Glutamatergic neuron (in vitro differentiated cells): ENCODE measurements at regions not wholly inside any gene's neighbourhood (a gene's known extent, or its start where the extent isn't known, plus 50 kb on each side); places are given as distances from the start of the nearest gene placed in this dataset.

ENCODE experiments used
- DNase-seq: peaks from one replicate; pipeline ENCODE4 v3.0.0; 2022
- H3K27ac Mint-ChIP-seq: one replicate; pipeline ENCODE4 v1.8.0; 2020; ENCODE audit warnings: mild to moderate bottlenecking, mixed read lengths, inconsistent platforms; ENCODE audit not compliant: unreplicated experiment
- H3K27me3 Mint-ChIP-seq: one replicate; pipeline ENCODE4 v1.8.0; 2020; ENCODE audit warnings: mild to moderate bottlenecking, moderate library complexity, mixed read lengths, inconsistent platforms; ENCODE audit not compliant: unreplicated experiment
- H3K36me3 Mint-ChIP-seq: one replicate; pipeline ENCODE4 v1.8.0; 2020; ENCODE audit warnings: mild to moderate bottlenecking, mixed read lengths, inconsistent platforms; ENCODE audit not compliant: unreplicated experiment
- H3K4me1 Mint-ChIP-seq: one replicate; pipeline ENCODE4 v1.8.0; 2020; ENCODE audit warnings: mild to moderate bottlenecking, low read depth, mixed read lengths, inconsistent platforms; ENCODE audit not compliant: unreplicated experiment
- H3K4me3 Mint-ChIP-seq: one replicate; pipeline ENCODE4 v1.8.0; 2020; ENCODE audit warnings: mild to moderate bottlenecking, mixed read lengths, inconsistent platforms; ENCODE audit not compliant: unreplicated experiment
- H3K9me3 Mint-ChIP-seq: one replicate; pipeline ENCODE4 v1.8.0; 2020; ENCODE audit warnings: mild to moderate bottlenecking, moderate library complexity, mixed read lengths, inconsistent platforms; ENCODE audit not compliant: unreplicated experiment
- TF ChIP-seq, protein P1 (sequence below): fragments of 200-600 bp; sonication (generic); IDR thresholded peaks from one replicate; pipeline ENCODE4 v1.5.0; 2021; ENCODE audit not compliant: partially characterized antibody, unreplicated experiment

DNA sequence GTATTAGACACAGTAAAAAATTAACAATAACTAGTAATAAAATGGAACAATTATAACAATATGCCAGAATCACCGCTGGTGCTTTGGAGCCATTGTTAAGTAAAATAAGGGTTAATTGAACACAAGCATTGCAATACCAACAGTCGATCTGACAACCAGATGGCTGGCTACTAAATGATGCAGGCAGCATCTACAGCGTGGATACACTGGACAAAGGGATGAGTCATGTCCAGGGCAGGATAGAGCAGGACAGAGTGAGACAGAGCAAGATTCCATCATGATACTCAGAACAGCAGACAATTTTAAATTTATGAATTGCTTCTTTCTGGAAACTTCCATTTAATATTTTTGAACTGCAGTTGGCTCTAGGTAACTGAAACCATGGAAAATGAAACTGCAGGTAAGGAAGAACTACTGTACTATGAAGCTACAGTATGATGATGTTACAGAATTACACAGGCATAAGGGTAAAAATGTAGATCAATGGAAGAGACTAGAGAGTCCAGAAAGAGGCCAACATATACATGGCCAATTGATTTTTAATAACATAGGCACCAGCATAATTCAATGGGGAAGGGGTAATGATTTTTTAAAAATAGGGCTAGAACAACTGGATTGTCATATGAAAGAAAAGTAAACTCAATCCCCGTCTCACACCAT is 168.7 kb downstream of the RRAGC start:
- Mint-ChIP-seq H3K4me3 (no peak overlapping the region), H3K27ac (peak overlapping the region; percentile 83), H3K36me3 (peaks cover 6% of the 10 kb centered on the region), H3K9me3 (no peaks in the 10 kb centered on the region), H3K27me3 (no peaks in the 10 kb centered on the region), H3K4me1 (peaks cover 35% of the 10 kb centered on the region)
- TF ChIP-seq, protein P1, sequence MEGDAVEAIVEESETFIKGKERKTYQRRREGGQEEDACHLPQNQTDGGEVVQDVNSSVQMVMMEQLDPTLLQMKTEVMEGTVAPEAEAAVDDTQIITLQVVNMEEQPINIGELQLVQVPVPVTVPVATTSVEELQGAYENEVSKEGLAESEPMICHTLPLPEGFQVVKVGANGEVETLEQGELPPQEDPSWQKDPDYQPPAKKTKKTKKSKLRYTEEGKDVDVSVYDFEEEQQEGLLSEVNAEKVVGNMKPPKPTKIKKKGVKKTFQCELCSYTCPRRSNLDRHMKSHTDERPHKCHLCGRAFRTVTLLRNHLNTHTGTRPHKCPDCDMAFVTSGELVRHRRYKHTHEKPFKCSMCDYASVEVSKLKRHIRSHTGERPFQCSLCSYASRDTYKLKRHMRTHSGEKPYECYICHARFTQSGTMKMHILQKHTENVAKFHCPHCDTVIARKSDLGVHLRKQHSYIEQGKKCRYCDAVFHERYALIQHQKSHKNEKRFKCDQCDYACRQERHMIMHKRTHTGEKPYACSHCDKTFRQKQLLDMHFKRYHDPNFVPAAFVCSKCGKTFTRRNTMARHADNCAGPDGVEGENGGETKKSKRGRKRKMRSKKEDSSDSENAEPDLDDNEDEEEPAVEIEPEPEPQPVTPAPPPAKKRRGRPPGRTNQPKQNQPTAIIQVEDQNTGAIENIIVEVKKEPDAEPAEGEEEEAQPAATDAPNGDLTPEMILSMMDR = no peak
- no peak for DNase-seq

DNA sequence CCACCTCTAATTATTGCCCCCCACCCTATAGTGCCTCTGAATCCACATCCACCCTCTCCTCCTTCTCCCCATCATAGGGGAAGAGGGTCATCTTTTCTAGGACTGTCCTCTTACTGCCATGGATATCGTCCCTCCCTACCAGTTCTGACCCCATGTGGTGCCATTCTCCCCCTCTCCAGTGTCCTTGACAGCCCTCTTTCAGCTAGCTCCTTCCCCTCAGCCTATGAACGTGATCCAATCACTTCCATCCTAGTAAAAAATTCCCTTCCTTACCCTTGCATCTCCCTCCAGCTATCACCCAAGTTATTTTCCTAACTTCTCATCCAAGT is 172.7 kb downstream of the RRAGC start:
- peaks cover 6% of the 10 kb centered on the region for H3K36me3 Mint-ChIP-seq
- peak overlapping the region; percentile 31 for H3K4me3 Mint-ChIP-seq
- DNase-seq = no peak
- peaks cover 9% of the 10 kb centered on the region for H3K9me3 Mint-ChIP-seq
- H3K4me1 Mint-ChIP-seq = peaks cover 29% of the 10 kb centered on the region
- no peaks in the 10 kb centered on the region for H3K27me3 Mint-ChIP-seq
- TF ChIP-seq, protein P1 = no peak
- H3K27ac Mint-ChIP-seq = peak overlapping the region; percentile 90

DNA sequence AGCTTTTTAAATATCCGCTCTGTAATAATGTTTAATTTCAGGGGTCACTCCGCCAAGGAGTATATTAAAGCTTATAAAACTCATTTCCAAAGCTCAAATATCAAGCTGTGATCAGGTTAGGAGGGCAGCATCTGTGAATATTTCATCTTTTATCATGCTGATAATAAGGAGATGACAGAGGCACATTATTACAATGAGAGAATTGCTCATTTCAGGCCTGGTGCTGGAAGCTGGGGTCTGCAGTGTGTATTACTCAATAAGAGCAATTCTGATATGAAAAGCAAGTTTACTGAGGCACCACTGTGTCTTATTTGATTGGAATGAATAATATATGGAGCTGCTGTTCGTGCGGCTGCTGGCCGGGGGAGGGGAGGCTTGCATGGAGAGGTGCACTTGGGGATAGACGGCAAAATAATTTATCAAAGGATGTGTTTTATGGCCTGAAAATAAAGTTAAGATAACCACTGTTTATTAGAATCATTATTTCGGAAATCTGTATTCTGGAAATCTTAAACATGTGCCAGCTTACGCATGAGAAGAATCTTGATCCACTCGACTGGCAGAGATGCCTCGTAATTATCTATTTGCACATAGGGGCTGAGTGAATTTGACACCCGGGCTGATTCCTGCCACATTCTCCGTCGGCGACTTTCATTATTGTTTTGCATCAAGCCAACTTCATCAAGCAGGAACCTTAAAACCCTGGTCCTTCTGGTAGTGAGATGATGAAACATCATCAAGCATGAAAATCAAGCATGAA is 173.2 kb downstream of the RRAGC start:
- peak; percentile 39 for DNase-seq
- Mint-ChIP-seq H3K4me1 (peaks cover 29% of the 10 kb centered on the region), H3K4me3 (peak overlapping the region; percentile 13), H3K27me3 (no peaks in the 10 kb centered on the region), H3K9me3 (peaks cover 9% of the 10 kb centered on the region), H3K36me3 (peaks cover 6% of the 10 kb centered on the region), H3K27ac (peak overlapping the region; percentile 90)
- TF ChIP-seq, protein P1 = no peak

DNA sequence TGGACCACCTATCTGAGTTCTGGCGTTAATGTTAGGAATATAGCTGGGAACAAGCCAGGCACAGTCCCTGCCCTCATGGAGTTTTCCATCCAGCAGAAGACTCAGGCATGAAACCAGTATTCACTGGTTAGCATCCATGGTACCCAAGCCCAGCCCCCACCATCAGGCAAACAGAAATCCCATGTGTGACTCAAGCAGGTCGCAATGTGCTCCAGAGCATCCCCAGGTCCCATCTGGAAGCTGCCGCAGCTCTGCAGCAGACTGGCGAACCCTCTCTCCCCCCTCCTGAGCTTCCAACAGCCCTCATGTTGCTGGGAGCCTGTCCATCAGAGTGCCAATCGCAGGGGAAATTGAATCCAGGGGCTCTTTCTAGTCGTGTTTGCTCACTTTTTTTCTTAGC is 174.2 kb downstream of the RRAGC start:
- peaks cover 9% of the 10 kb centered on the region for H3K9me3 Mint-ChIP-seq
- TF ChIP-seq, protein P1 = no peak
- DNase-seq = peak; percentile 73
- H3K36me3 Mint-ChIP-seq = no peaks in the 10 kb centered on the region
- H3K4me1 Mint-ChIP-seq = peaks cover 25% of the 10 kb centered on the region
- H3K27ac Mint-ChIP-seq = peak overlapping the region; percentile 90
- no peaks in the 10 kb centered on the region for H3K27me3 Mint-ChIP-seq
- peak overlapping the region; percentile 43 for H3K4me3 Mint-ChIP-seq
